AG10803 (cell line): ENCODE measurements at regions not wholly inside any gene's neighbourhood (a gene's known extent, or its start where the extent isn't known, plus 50 kb on each side); places are given as distances from the start of the nearest gene placed in this dataset.
A peak's percentile ranks its signal among the peaks of the same experiment; 100 is the strongest.
"Not testable (repeated sequence)": the region's sequence is repeated elsewhere in the genome, so short reads cannot be mapped to it uniquely, and the experiment has no call there.

Source experiments
- DNase-seq: peaks from one replicate; pipeline ENCODE4 v3.0.0; 2010; ENCODE audit warnings: low read depth
- H3K4me3 ChIP-seq: 2 replicates; pipeline ENCODE4 v1.5.1; 2011; ENCODE audit warnings: mild to moderate bottlenecking, low read length, control low read depth
- CTCF ChIP-seq: conservative IDR thresholded peaks from 2 replicates; pipeline ENCODE4 v1.5.1; 2011; ENCODE audit warnings: mild to moderate bottlenecking, low read length, control low read depth, inconsistent platforms

- no peak for DNase-seq
- no peak overlapping the region for H3K4me3 ChIP-seq
- TF ChIP-seq CTCF, result no peak
These were observed 140.3 kb downstream of the TENT5A start for GRCh38 chr6:81612136-81612535.

- TF ChIP-seq CTCF, result no peak
- peak; percentile 30 for DNase-seq
- no peak overlapping the region for H3K4me3 ChIP-seq
These were observed 142.7 kb downstream of the TENT5A start for GRCh38 chr6:81609736-81610135.

- TF ChIP-seq CTCF, result no peak
- H3K4me3 ChIP-seq, result no peak overlapping the region
- DNase-seq, result no peak
These were observed 143.7 kb downstream of the TENT5A start for GRCh38 chr6:81608776-81609175.

GRCh38 chr6:81606965-81607381, 145.5 kb downstream of the TENT5A start:
- TF ChIP-seq CTCF, result no peak
- H3K4me3 ChIP-seq, result no peak overlapping the region
- DNase-seq, result peak; percentile 74

DNA sequence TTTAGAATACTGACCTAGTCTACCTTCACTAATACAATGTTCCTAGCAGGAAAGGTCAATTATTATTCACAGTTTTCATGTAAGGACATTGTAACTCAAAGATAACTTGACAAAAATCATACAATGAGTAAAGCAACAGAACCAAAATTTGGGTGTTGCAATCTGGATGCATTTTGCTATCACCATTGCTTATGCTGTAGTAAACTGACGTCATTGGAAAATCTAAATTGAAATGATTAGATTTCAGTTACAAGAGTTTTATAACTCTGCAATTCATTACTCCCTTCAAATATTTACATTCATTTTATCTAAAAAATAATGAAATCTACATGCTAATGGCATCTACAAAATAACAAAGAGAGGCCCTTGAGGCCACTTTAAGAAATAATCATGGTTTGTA, 147.0 kb downstream of the TENT5A start:
- DNase-seq, result no peak
- TF ChIP-seq CTCF, result no peak
- H3K4me3 ChIP-seq, result no peak overlapping the region

DNA sequence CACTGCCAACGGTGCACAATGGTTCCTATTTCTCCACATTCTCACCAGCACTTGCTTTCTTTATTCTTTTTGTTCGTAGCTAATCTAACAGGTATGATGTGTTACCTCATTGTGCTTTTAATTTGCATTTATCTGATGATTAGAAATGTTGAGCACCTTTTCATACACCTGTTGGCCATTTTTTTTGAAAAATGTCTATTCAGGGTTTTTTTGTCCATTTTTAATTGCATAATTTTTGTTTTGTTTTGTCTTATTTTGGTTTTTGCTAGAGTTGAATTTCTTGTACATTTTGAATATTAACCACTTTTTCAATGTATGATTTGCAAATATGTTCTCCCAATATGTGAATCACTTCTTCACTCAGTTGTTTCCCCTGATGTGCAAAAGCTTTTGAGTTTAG, 150.6 kb downstream of the TENT5A start:
- TF ChIP-seq CTCF, result no peak
- DNase-seq, result no peak
- H3K4me3 ChIP-seq, result no peak overlapping the region

DNA sequence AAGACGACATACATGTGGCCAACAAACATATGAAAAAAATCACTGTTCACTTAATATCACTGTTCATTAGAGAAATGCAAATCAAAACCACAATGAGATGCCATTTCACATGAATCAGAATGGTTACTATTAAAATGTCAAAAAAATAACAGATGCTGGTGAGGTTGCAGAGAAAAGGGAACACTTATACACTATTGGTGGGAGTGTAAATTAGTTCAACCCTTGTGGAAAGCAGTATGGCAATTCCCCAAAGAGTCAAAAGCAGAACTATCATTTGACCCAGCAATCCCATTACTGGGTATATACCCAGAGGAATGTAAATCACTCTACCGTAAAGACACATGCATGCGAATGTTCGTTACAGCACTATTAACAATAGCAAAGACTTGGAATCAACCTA, 152.0 kb downstream of the TENT5A start:
- DNase-seq, H3K4me3 ChIP-seq: not testable (repeated sequence)

- no peak for TF ChIP-seq CTCF
- no peak for DNase-seq
- H3K4me3 ChIP-seq, result no peak overlapping the region
These were observed 158.0 kb downstream of the TENT5A start for GRCh38 chr6:81594501-81594900.
